SJCRH30 (cell line): ENCODE measurements at regions not wholly inside any gene's neighbourhood (a gene's known extent, or its start where the extent isn't known, plus 50 kb on each side); places are given as distances from the start of the nearest gene placed in this dataset.

Experiments
- DNase-seq, 2 experiments: peaks; one replicate each; pipeline ENCODE4 v3.0.0-alpha.2; 2015 to 2020
- H3K27ac ChIP-seq: fragments of 250-450 bp; sonication (Bioruptor Pico); 2 replicates; pipeline ENCODE4 v1.5.1; 2020; ENCODE audit warnings: mild to moderate bottlenecking, moderate library complexity
- H3K27me3 ChIP-seq: fragments of 250-450 bp; sonication (Bioruptor Pico); 2 replicates; pipeline ENCODE4 v1.5.1; 2020; ENCODE audit warnings: mild to moderate bottlenecking, moderate library complexity
- H3K36me3 ChIP-seq: fragments of 250-450 bp; sonication (Bioruptor Pico); 2 replicates; pipeline ENCODE4 v1.5.1; 2020; ENCODE audit warnings: mild to moderate bottlenecking, moderate library complexity
- H3K4me1 ChIP-seq: fragments of 250-450 bp; sonication (Bioruptor Pico); 2 replicates; pipeline ENCODE4 v1.5.1; 2020; ENCODE audit warnings: mild to moderate bottlenecking, moderate library complexity
- H3K4me3 ChIP-seq: fragments of 250-450 bp; sonication (Bioruptor Pico); 2 replicates; pipeline ENCODE4 v1.5.1; 2020; ENCODE audit warnings: mild to moderate bottlenecking, moderate library complexity
- H3K9me3 ChIP-seq: fragments of 250-450 bp; sonication (Bioruptor Pico); replicated peaks from 2 replicates; pipeline ENCODE4 v1.5.1; 2020; ENCODE audit warnings: mild to moderate bottlenecking, moderate library complexity

- Histone ChIP-seq H3K27ac (no peak overlapping the region), H3K36me3 (no peaks in the 10 kb centered on the region), H3K4me1 (peaks cover 10% of the 10 kb centered on the region), H3K27me3 (no peaks in the 10 kb centered on the region), H3K9me3 (peaks cover 1% of the 10 kb centered on the region; the same call in 1 of the 2 replicates), H3K4me3 (no peak overlapping the region)
- DNase-seq = no peak
Observed at GRCh38 chr2:8536686-8537561, 144.9 kb upstream of the ID2 start.

- DNase-seq = no peak
- no peaks in the 10 kb centered on the region for H3K9me3 ChIP-seq
- H3K27me3 ChIP-seq = no peaks in the 10 kb centered on the region
- no peak overlapping the region for H3K4me3 ChIP-seq
- H3K27ac ChIP-seq = no peak overlapping the region
- H3K36me3 ChIP-seq = no peaks in the 10 kb centered on the region
- H3K4me1 ChIP-seq = peaks cover 18% of the 10 kb centered on the region
Observed at GRCh38 chr2:8537562-8538155, 144.2 kb upstream of the ID2 start.

GRCh38 chr2:8538531-8538930, 143.3 kb upstream of the ID2 start:
- H3K36me3 ChIP-seq = no peaks in the 10 kb centered on the region
- no peak overlapping the region for H3K27ac ChIP-seq
- no peak overlapping the region for H3K4me3 ChIP-seq
- no peaks in the 10 kb centered on the region for H3K9me3 ChIP-seq
- no peaks in the 10 kb centered on the region for H3K27me3 ChIP-seq
- peaks cover 26% of the 10 kb centered on the region for H3K4me1 ChIP-seq
- no peak for DNase-seq

GRCh38 chr2:8538931-8539621, 142.8 kb upstream of the ID2 start:
- Histone ChIP-seq H3K36me3 (no peaks in the 10 kb centered on the region), H3K27me3 (no peaks in the 10 kb centered on the region), H3K27ac (no peak overlapping the region), H3K9me3 (no peaks in the 10 kb centered on the region), H3K4me3 (no peak overlapping the region), H3K4me1 (peaks cover 29% of the 10 kb centered on the region)
- DNase-seq = no peak

GRCh38 chr2:8539743-8540551, 141.9 kb upstream of the ID2 start:
- DNase-seq = peak in 1 of 2 experiments; percentile 41
- Histone ChIP-seq H3K9me3 (no peaks in the 10 kb centered on the region), H3K36me3 (no peaks in the 10 kb centered on the region), H3K4me1 (peaks cover 38% of the 10 kb centered on the region), H3K27ac (no peak overlapping the region), H3K27me3 (no peaks in the 10 kb centered on the region), H3K4me3 (no peak overlapping the region)

GRCh38 chr2:8540552-8541055, 141.3 kb upstream of the ID2 start:
- DNase-seq = no peak
- Histone ChIP-seq H3K9me3 (no peaks in the 10 kb centered on the region), H3K4me1 (peaks cover 43% of the 10 kb centered on the region), H3K27me3 (no peaks in the 10 kb centered on the region), H3K27ac (no peak overlapping the region), H3K36me3 (no peaks in the 10 kb centered on the region), H3K4me3 (no peak overlapping the region)

- peak; percentile 48 to 73 for DNase-seq
- no peaks in the 10 kb centered on the region for H3K36me3 ChIP-seq
- H3K4me3 ChIP-seq = no peak overlapping the region
- H3K27me3 ChIP-seq = no peaks in the 10 kb centered on the region
- no peaks in the 10 kb centered on the region for H3K9me3 ChIP-seq
- H3K27ac ChIP-seq = no peak overlapping the region
- H3K4me1 ChIP-seq = peaks cover 43% of the 10 kb centered on the region
Observed at GRCh38 chr2:8541223-8541622, 140.6 kb upstream of the ID2 start.

GRCh38 chr2:8541636-8542035, 140.2 kb upstream of the ID2 start:
- H3K4me1 ChIP-seq = peaks cover 43% of the 10 kb centered on the region
- no peak overlapping the region for H3K27ac ChIP-seq
- H3K27me3 ChIP-seq = no peaks in the 10 kb centered on the region
- no peaks in the 10 kb centered on the region for H3K36me3 ChIP-seq
- no peaks in the 10 kb centered on the region for H3K9me3 ChIP-seq
- no peak for DNase-seq
- no peak overlapping the region for H3K4me3 ChIP-seq

GRCh38 chr2:8542381-8543059, 139.3 kb upstream of the ID2 start:
- peaks cover 43% of the 10 kb centered on the region for H3K4me1 ChIP-seq

GRCh38 chr2:8543060-8543382, 138.8 kb upstream of the ID2 start:
- Histone ChIP-seq H3K9me3 (no peaks in the 10 kb centered on the region), H3K4me3 (peak overlapping the region; percentile 13; the same call in 1 of the 2 replicates), H3K27ac (peak overlapping the region; percentile 89), H3K4me1 (peaks cover 43% of the 10 kb centered on the region), H3K36me3 (no peaks in the 10 kb centered on the region), H3K27me3 (no peaks in the 10 kb centered on the region)
- no peak for DNase-seq

More at GRCh38 chr2:8542381-8543059, 139.3 kb upstream of the ID2 start:
- Histone ChIP-seq H3K27me3 (no peaks in the 10 kb centered on the region), H3K4me3 (no peak overlapping the region), H3K9me3 (no peaks in the 10 kb centered on the region), H3K27ac (peak overlapping the region; percentile 89), H3K36me3 (no peaks in the 10 kb centered on the region)
- DNase-seq = no peak

- peak overlapping the region; percentile 13; the same call in 1 of the 2 replicates for H3K4me3 ChIP-seq
- H3K27ac ChIP-seq = peak overlapping the region; percentile 89
- DNase-seq = peak; percentile 92 to 97
- H3K27me3 ChIP-seq = no peaks in the 10 kb centered on the region
- no peaks in the 10 kb centered on the region for H3K9me3 ChIP-seq
- H3K4me1 ChIP-seq = peaks cover 43% of the 10 kb centered on the region
- no peaks in the 10 kb centered on the region for H3K36me3 ChIP-seq
Observed at GRCh38 chr2:8543383-8544170, 138.3 kb upstream of the ID2 start.

- Histone ChIP-seq H3K36me3 (no peaks in the 10 kb centered on the region), H3K4me3 (peak overlapping the region; percentile 4; the same call in 1 of the 2 replicates), H3K9me3 (no peaks in the 10 kb centered on the region), H3K4me1 (peaks cover 43% of the 10 kb centered on the region), H3K27ac (peak overlapping the region; percentile 89), H3K27me3 (no peaks in the 10 kb centered on the region)
- DNase-seq = no peak
Observed at GRCh38 chr2:8544171-8544785, 137.6 kb upstream of the ID2 start.
